ENCODE measurements at regions not wholly inside any gene's neighbourhood (a gene's known extent, or its start where the extent isn't known, plus 50 kb on each side); places are given as distances from the start of the nearest gene placed in this dataset.

- TF ChIP-seq EP300 (IDR thresholded peaks at IDR 0.05) (no peak), POLR2A (IDR thresholded peaks at IDR 0.05) (no peak), POLR2AphosphoS5 (IDR thresholded peaks at IDR 0.05) (no peak)
- TF ChIP-seq, protein P1, sequence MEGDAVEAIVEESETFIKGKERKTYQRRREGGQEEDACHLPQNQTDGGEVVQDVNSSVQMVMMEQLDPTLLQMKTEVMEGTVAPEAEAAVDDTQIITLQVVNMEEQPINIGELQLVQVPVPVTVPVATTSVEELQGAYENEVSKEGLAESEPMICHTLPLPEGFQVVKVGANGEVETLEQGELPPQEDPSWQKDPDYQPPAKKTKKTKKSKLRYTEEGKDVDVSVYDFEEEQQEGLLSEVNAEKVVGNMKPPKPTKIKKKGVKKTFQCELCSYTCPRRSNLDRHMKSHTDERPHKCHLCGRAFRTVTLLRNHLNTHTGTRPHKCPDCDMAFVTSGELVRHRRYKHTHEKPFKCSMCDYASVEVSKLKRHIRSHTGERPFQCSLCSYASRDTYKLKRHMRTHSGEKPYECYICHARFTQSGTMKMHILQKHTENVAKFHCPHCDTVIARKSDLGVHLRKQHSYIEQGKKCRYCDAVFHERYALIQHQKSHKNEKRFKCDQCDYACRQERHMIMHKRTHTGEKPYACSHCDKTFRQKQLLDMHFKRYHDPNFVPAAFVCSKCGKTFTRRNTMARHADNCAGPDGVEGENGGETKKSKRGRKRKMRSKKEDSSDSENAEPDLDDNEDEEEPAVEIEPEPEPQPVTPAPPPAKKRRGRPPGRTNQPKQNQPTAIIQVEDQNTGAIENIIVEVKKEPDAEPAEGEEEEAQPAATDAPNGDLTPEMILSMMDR (IDR thresholded peaks at IDR 0.05) = no peak
These were observed 82.4 kb upstream of the STC2 start for GRCh38 chr5:173410459-173411233.
